GM10266 (cell line): ENCODE measurements at regions not wholly inside any gene's neighbourhood (a gene's known extent, or its start where the extent isn't known, plus 50 kb on each side); places are given as distances from the start of the nearest gene placed in this dataset.
"Not testable (repeated sequence)": the region's sequence is repeated elsewhere in the genome, so short reads cannot be mapped to it uniquely, and the experiment has no call there.

Experiments
- DNase-seq: peaks from one replicate; pipeline ENCODE4 v3.0.0; 2012; ENCODE audit errors: extremely low spot score
- TF ChIP-seq, protein P1 (sequence below): IDR thresholded peaks from 2 replicates; pipeline ENCODE4 v1.5.1; 2012; ENCODE audit warnings: mild to moderate bottlenecking, low read depth; ENCODE audit not compliant: control insufficient read depth, insufficient read depth; ENCODE audit errors: missing control alignments

- TF ChIP-seq, protein P1, sequence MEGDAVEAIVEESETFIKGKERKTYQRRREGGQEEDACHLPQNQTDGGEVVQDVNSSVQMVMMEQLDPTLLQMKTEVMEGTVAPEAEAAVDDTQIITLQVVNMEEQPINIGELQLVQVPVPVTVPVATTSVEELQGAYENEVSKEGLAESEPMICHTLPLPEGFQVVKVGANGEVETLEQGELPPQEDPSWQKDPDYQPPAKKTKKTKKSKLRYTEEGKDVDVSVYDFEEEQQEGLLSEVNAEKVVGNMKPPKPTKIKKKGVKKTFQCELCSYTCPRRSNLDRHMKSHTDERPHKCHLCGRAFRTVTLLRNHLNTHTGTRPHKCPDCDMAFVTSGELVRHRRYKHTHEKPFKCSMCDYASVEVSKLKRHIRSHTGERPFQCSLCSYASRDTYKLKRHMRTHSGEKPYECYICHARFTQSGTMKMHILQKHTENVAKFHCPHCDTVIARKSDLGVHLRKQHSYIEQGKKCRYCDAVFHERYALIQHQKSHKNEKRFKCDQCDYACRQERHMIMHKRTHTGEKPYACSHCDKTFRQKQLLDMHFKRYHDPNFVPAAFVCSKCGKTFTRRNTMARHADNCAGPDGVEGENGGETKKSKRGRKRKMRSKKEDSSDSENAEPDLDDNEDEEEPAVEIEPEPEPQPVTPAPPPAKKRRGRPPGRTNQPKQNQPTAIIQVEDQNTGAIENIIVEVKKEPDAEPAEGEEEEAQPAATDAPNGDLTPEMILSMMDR, result no peak
- DNase-seq, result no peak
These were observed 161.5 kb downstream of the MTERF1 start for GRCh38 chr7:91719008-91719407.

- no peak for DNase-seq
- TF ChIP-seq, protein P1, result no peak
These were observed 160.1 kb downstream of the MTERF1 start for GRCh38 chr7:91720260-91720937.

DNA sequence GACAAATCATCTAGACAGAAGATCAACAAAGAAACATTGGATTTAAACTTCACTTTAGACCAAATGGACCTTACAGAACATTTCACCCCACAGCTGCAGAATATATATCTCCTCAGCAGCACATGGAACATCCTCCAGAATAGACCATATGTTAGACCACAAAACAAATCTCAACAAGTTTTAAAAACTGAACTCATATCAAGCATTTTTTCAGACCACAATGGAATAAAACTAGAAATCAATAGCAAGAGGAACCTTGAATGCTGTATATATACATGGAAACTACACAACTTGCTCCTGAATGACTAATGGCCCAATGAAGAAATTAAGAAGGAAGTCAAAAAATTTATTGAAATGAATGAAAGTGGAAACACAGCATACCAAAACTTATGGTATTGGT is 157.7 kb downstream of the MTERF1 start:
- TF ChIP-seq, protein P1, result no peak
- no peak for DNase-seq

- not testable (repeated sequence) for DNase-seq
These were observed 151.5 kb downstream of the MTERF1 start for GRCh38 chr7:91729046-91729445.

GRCh38 chr7:91731976-91732375 is 148.5 kb downstream of the MTERF1 start:
- TF ChIP-seq, protein P1, result no peak

DNA sequence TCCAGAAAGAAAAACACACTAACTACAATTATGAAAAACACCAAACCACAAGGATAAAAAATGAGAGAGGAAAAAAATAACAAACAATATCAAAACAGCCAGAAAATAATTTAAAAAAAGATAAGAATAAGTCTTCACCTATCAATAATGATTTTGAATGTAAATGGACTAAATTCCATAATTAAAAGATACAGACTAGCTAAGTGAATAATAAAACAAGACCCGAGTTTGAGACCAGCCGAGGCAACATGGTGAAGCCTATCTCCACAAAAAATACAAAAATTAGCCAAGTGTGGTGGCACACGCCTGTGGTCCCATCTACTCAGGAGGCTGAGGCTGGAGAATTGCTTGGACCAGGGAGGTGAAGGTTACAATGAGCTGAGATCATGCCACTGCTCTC is 131.1 kb downstream of the MTERF1 start:
- TF ChIP-seq, protein P1, result no peak
- DNase-seq, result no peak

More at GRCh38 chr7:91731976-91732375, 148.5 kb downstream of the MTERF1 start:
- no peak for DNase-seq

GRCh38 chr7:91750091-91750490 is 130.4 kb downstream of the MTERF1 start:
- no peak for DNase-seq
- TF ChIP-seq, protein P1, result no peak

- TF ChIP-seq, protein P1, result no peak
- no peak for DNase-seq
These were observed 128.4 kb downstream of the MTERF1 start for GRCh38 chr7:91752102-91752501.

DNA sequence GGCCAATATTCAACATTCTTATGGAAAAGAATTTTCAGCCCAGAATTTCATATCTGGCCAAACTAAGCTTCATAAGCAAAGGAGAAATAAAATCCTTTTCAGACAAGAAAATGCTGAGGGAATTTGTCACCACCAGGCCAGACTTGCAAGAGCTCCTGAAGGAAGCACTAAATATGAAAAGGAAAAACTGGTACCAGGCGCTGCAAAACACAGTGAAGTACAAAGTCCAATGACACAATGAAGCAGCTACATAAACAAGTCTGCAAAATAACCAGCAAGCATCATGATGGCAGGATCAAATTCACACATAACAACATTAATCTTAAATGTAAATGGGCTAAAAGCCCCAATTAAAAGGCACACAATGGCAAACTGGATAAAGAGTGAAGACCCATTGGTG is 126.2 kb downstream of the MTERF1 start:
- DNase-seq, result not testable (repeated sequence)

GRCh38 chr7:91755121-91755520 is 125.4 kb downstream of the MTERF1 start:
- DNase-seq, result not testable (repeated sequence)
